ENCODE measurements at regions not wholly inside any gene's neighbourhood (a gene's known extent, or its start where the extent isn't known, plus 50 kb on each side); places are given as distances from the start of the nearest gene placed in this dataset.

GRCh38 chr15:31440754-31441311 is 114.2 kb downstream of the KLF13 start:
- no peak overlapping the region for H3K27ac ChIP-seq (ENCODE audit: low read depth, low read length)
- TF ChIP-seq CTCF (IDR thresholded peaks at IDR 0.05; ENCODE audit: low read depth, low read length): no peak
- no peaks in the 10 kb centered on the region; the same call in 1 of the 2 replicates for H3K9me3 ChIP-seq (ENCODE audit: control insufficient read depth, insufficient read depth, low read length)
- ChIA-PET POLR2A (interaction anchor here (0.7 to 2.1 kb wide), 3 partner anchors 31 to 66 kb away, joined by 5 to 11 read pairs (median 5); no protein-coding TSS in a partner anchor), CTCF (interaction anchor here (11.2 kb wide), 1 partner anchor 48 kb away, joined by 89 read pairs; no protein-coding TSS in a partner anchor)
- peak overlapping the region; percentile 54 for H3K4me3 ChIP-seq (ENCODE audit: low read depth, low read length)
- no peaks in the 10 kb centered on the region for H3K27me3 ChIP-seq (ENCODE audit: control insufficient read depth, insufficient read depth, low read length)
- DNase-seq (ENCODE audit: low read depth, low spot score): no peak

DNA sequence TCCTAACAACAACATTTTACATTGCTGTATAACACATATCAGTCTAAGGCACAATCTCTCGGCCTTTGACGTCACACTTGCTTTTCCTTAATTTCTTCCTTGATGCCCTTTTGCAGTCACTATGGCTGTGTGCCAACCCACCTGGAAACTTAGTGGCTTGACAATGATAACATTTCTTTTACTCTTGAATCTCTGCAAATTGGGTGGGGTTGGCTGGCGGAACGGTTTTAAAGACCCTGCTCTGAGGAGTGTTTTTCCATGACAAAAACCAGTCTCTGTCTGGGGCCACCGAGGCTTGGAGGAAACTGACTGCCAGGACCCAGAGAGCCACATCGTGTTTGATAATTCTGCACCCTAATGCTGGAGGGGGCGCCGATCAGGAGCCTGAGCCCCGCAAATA is 115.6 kb downstream of the KLF13 start:
- CTCF ChIA-PET: interaction anchor here (1.1 to 11.2 kb wide), 2 partner anchors 17 to 47 kb away, joined by 5 to 89 read pairs; no protein-coding TSS in a partner anchor
- H3K27ac ChIP-seq (ENCODE audit: low read depth, low read length): peak overlapping the region; percentile 92
- TF ChIP-seq CTCF (IDR thresholded peaks at IDR 0.05; ENCODE audit: low read depth, low read length): no peak
- H3K4me3 ChIP-seq (ENCODE audit: low read depth, low read length): no peak overlapping the region
- DNase-seq (ENCODE audit: low read depth, low spot score): no peak
- H3K9me3 ChIP-seq (ENCODE audit: control insufficient read depth, insufficient read depth, low read length): no peaks in the 10 kb centered on the region; the same call in 1 of the 2 replicates
- POLR2A ChIA-PET: interaction anchor here (2.1 kb wide), 1 partner anchor 30 kb away, joined by 5 read pairs; no protein-coding TSS in a partner anchor
- no peaks in the 10 kb centered on the region for H3K27me3 ChIP-seq (ENCODE audit: control insufficient read depth, insufficient read depth, low read length)

DNA sequence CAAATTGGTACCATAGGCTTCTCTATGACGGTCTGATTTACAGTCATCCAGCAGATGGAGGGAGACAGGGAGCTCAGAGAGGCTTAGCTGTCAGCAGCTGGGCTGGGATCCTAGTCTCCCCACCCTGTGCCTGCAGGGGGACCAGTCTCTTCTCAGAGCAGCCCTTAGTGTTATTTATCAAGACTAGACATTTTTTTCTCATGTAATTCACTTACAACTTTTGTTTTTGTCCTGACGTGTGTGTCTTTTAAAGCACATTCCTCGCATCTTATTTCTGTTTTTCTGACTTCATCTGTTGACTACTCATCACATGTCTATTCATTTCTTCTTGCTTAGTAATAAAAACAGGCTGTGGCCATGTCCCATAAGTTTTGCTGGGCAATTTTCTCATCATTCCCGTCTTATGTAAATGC is 116.1 kb downstream of the KLF13 start:
- Histone ChIP-seq H3K27ac (ENCODE audit: low read depth, low read length) (peak overlapping the region; percentile 92), H3K27me3 (ENCODE audit: control insufficient read depth, insufficient read depth, low read length) (no peaks in the 10 kb centered on the region), H3K9me3 (ENCODE audit: control insufficient read depth, insufficient read depth, low read length) (no peaks in the 10 kb centered on the region; the same call in 1 of the 2 replicates), H3K4me3 (ENCODE audit: low read depth, low read length) (no peak overlapping the region)
- peak; percentile 49 for TF ChIP-seq CTCF (IDR thresholded peaks at IDR 0.05; ENCODE audit: low read depth, low read length)
- peak; percentile 78 for DNase-seq (ENCODE audit: low read depth, low spot score)
- CTCF ChIA-PET: interaction anchor here (1.1 to 11.2 kb wide), 3 partner anchors 8 to 46 kb away, joined by 5 to 89 read pairs (median 7); no protein-coding TSS in a partner anchor
- POLR2A ChIA-PET: interaction anchor here (1.0 kb wide), 1 partner anchor 30 kb away, joined by 4 read pairs; no protein-coding TSS in a partner anchor

DNA sequence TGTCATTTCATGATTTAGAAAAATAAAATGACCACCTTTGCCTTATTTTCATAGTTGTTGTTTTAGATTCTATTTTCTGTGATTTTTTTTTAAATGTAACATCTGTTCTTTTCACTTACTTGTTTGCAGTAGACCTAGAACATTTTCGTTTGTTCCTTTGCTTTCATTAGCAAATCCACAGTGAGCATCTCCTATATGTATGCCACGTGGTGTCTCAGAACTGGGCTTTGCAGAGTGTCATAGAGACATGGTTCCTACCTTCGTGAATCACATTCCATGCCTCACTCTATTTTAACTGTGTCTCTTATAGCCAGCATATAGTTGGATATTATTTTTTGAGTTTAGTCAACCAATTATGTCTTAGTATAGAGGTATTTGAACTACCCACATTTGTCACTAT is 118.2 kb downstream of the KLF13 start:
- Histone ChIP-seq H3K9me3 (ENCODE audit: control insufficient read depth, insufficient read depth, low read length) (no peaks in the 10 kb centered on the region; the same call in 1 of the 2 replicates), H3K27me3 (ENCODE audit: control insufficient read depth, insufficient read depth, low read length) (no peaks in the 10 kb centered on the region), H3K27ac (ENCODE audit: low read depth, low read length) (no peak overlapping the region), H3K4me3 (ENCODE audit: low read depth, low read length) (no peak overlapping the region)
- ChIA-PET POLR2A (no interaction called here), CTCF (interaction anchor here (0.9 to 11.2 kb wide), 3 partner anchors 10 to 44 kb away, joined by 4 to 89 read pairs (median 7); no protein-coding TSS in a partner anchor)
- TF ChIP-seq CTCF (IDR thresholded peaks at IDR 0.05; ENCODE audit: low read depth, low read length): no peak
- DNase-seq (ENCODE audit: low read depth, low spot score): no peak

GRCh38 chr15:31446546-31446945 is 119.9 kb downstream of the KLF13 start:
- no peak for DNase-seq (ENCODE audit: low read depth, low spot score)
- Histone ChIP-seq H3K27me3 (ENCODE audit: control insufficient read depth, insufficient read depth, low read length) (no peaks in the 10 kb centered on the region), H3K27ac (ENCODE audit: low read depth, low read length) (no peak overlapping the region), H3K4me3 (ENCODE audit: low read depth, low read length) (no peak overlapping the region), H3K9me3 (ENCODE audit: control insufficient read depth, insufficient read depth, low read length) (no peaks in the 10 kb centered on the region)
- no peak for TF ChIP-seq CTCF (IDR thresholded peaks at IDR 0.05; ENCODE audit: low read depth, low read length)
- POLR2A ChIA-PET: no interaction called here
- CTCF ChIA-PET: no interaction called here
